HL-60 (cell line): ENCODE measurements at regions not wholly inside any gene's neighbourhood (a gene's known extent, or its start where the extent isn't known, plus 50 kb on each side); places are given as distances from the start of the nearest gene placed in this dataset.

Source experiments
- DNase-seq, 2 experiments: peaks; one replicate each; pipeline ENCODE4 v3.0.0-alpha.2; 2010 to 2020; ENCODE audit warnings: low read depth in 1 of 2, low spot score in 1 of 2
- H3K27ac ChIP-seq: fragments of 250-450 bp; sonication (Bioruptor Pico); replicated peaks from 2 replicates; pipeline ENCODE4 v1.5.1; 2020; ENCODE audit warnings: mild to moderate bottlenecking, moderate library complexity
- H3K27me3 ChIP-seq: fragments of 250-450 bp; sonication (Bioruptor Pico); 2 replicates; pipeline ENCODE4 v1.5.1; 2021; ENCODE audit warnings: mild to moderate bottlenecking, moderate library complexity; ENCODE audit not compliant: insufficient read depth, poor library complexity, severe bottlenecking
- H3K4me3 ChIP-seq: replicated peaks from 2 replicates; pipeline ENCODE4 v1.5.1; 2011; ENCODE audit warnings: mild to moderate bottlenecking, control low read depth, low read length; ENCODE audit not compliant: insufficient read depth
- CTCF ChIP-seq: IDR thresholded peaks from one replicate; pipeline ENCODE4 v1.5.1; 2011; ENCODE audit warnings: low read length, control low read depth, inconsistent platforms; ENCODE audit not compliant: insufficient read depth
- GABPA ChIP-seq: IDR thresholded peaks from 2 replicates; pipeline ENCODE4 v1.6.1; 2012; ENCODE audit warnings: low read depth
- POLR2AphosphoS5 ChIP-seq: IDR thresholded peaks from 2 replicates; pipeline ENCODE4 v1.6.1; 2012; ENCODE audit warnings: low read depth
- REST ChIP-seq: IDR thresholded peaks from 2 replicates; pipeline ENCODE4 v1.6.1; 2012; ENCODE audit warnings: low read depth; ENCODE audit not compliant: insufficient replicate concordance
- SPI1 ChIP-seq: IDR thresholded peaks from 2 replicates; pipeline ENCODE4 v1.6.1; 2012; ENCODE audit warnings: low read depth, mild to moderate bottlenecking, borderline replicate concordance

GRCh38 chr10:53579773-53580172 lies 807.2 kb upstream of the MBL2 start:
- TF ChIP-seq GABPA (no peak), CTCF (no peak), REST (no peak), POLR2AphosphoS5 (no peak), SPI1 (no peak)
- Histone ChIP-seq H3K27me3 (no peaks in the 10 kb centered on the region), H3K4me3 (no peak overlapping the region), H3K27ac (no peak overlapping the region)
- no peak for DNase-seq

GRCh38 chr10:53574024-53574423 lies 801.4 kb upstream of the MBL2 start:
- no peak overlapping the region for H3K27ac ChIP-seq
- DNase-seq: no peak
- no peak for TF ChIP-seq POLR2AphosphoS5
- no peak for TF ChIP-seq REST
- TF ChIP-seq SPI1: no peak
- no peak for TF ChIP-seq GABPA
- TF ChIP-seq CTCF: no peak
- H3K27me3 ChIP-seq: no peaks in the 10 kb centered on the region
- H3K4me3 ChIP-seq: no peak overlapping the region

GRCh38 chr10:53573498-53573897 lies 800.9 kb upstream of the MBL2 start:
- no peak overlapping the region for H3K27ac ChIP-seq
- no peak for DNase-seq

More at GRCh38 chr10:53573498-53573897, 800.9 kb upstream of the MBL2 start:
- Histone ChIP-seq H3K4me3 (no peak overlapping the region), H3K27me3 (no peaks in the 10 kb centered on the region)
- TF ChIP-seq SPI1 (no peak), POLR2AphosphoS5 (no peak), REST (no peak), GABPA (no peak), CTCF (no peak)
